Stimulated activated CD4-positive, alpha-beta T cell treated with anti-CD3 and anti-CD28 coated beads, Interleukin-4, amount 100 ng/mL, for 4 hours (primary cell): ENCODE measurements at regions not wholly inside any gene's neighbourhood (a gene's known extent, or its start where the extent isn't known, plus 50 kb on each side); places are given as distances from the start of the nearest gene placed in this dataset.

ENCODE experiments used
- DNase-seq, 2 experiments: peaks; one replicate each; pipeline ENCODE4 v3.0.0-alpha.2; 2020

GRCh38 chr7:131196803-131197202 is 130.9 kb upstream of the MKLN1 start:
- no peak for DNase-seq

GRCh38 chr7:131197920-131198615 is 129.6 kb upstream of the MKLN1 start:
- no peak for DNase-seq

GRCh38 chr7:131202451-131202850 is 125.2 kb upstream of the MKLN1 start:
- DNase-seq, result no peak

GRCh38 chr7:131203291-131203976 is 124.2 kb upstream of the MKLN1 start:
- no peak for DNase-seq

DNA sequence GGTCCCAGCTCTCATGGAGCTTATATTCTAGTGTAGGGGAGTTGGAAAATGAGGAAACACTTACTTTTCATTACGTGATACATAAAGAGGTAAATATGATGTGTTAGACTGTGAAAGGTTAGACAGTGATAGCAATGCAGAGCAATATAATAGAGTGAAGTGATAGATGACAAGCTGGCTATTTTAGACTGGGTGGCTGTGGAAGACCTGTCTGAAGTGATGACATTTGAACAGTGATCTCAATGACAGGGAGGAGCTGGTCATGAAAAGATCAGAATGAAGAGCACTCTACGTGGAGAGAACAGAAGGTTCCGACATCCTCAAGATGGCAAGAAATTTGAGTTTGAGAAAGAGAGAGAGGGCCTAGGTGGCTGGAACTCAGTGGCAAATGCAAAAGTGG is 118.9 kb upstream of the MKLN1 start:
- DNase-seq, result no peak

- no peak for DNase-seq
Observed at GRCh38 chr7:131210618-131211017, 117.1 kb upstream of the MKLN1 start.

- DNase-seq, result no peak
Observed at GRCh38 chr7:131211500-131211899, 116.2 kb upstream of the MKLN1 start.

GRCh38 chr7:131212114-131212513 is 115.6 kb upstream of the MKLN1 start:
- no peak for DNase-seq

GRCh38 chr7:131218727-131219128 is 108.9 kb upstream of the MKLN1 start:
- no peak for DNase-seq

DNA sequence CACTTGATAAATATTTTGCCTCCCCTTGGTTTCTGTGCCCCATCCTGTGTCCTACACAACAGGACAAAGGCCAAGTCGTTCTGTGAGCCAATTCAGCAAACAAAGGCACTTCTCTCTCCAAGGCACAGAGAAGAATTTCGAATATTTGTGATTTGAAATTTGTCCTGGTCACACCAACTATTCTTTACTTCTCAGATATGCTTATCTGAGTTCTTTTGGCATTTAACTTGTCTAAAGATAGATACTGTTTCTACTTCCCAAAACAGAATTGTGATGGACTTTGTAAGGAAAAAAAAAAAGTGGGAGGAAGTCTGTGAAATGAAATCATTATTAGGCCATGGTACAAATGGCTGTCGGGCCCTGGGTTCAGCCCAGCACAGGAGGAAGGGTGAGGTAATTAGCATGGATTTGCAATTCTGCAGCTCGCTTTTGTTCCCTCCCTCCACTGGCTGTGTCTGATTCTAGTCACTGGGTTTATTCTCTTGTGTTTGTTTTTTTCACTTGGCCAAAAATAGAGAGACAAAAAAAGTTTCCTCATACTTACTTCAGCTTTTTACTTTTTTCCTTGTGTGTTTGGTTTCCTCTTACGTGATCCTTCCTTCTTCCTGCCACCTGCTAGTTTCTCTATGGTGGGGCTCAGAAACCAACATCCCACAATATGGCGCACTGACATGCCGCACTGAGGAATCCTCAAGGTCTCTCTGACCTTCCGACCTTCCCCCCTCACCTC is 108.2 kb upstream of the MKLN1 start:
- no peak for DNase-seq

DNA sequence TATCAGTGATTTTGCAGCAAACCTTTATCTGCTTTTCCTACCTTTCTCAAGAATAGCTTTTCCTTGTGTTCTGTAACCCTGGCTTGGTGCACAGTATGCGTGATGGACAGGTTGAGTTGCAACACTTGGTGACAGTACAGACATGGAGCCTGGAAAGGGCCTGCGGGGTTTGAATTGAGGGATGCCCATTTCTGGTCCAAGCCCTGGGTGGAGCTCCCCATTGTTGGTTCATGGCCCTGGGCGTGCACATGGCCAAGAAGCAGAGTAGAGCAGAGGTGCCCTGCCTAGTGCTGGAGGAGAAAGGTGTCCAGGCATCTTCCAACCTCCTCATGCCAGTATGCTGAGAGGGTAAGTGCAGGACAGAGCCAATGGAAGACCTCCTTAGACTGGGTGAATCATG is 106.6 kb upstream of the MKLN1 start:
- no peak for DNase-seq

DNA sequence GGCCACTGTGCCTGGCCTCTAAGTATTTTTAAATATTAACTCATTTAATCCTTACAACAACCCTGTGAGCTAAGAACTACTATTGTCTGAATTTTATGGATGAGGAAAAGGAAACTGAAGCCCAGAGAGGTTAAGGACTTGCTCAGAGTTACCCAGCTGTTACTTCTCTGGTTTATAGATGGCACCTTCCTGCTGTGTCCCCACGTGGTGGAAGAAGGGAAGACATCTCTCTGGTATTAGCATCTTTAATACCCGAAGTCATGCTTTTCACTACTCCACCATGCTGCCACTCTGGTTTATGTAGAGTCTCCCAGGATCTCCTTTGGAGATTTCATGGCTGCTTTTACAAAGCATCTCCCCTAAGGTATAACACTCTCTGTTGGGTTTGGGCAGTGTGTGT is 105.5 kb upstream of the MKLN1 start:
- no peak for DNase-seq

- DNase-seq, result no peak
Observed at GRCh38 chr7:131223151-131223550, 104.5 kb upstream of the MKLN1 start.

DNA sequence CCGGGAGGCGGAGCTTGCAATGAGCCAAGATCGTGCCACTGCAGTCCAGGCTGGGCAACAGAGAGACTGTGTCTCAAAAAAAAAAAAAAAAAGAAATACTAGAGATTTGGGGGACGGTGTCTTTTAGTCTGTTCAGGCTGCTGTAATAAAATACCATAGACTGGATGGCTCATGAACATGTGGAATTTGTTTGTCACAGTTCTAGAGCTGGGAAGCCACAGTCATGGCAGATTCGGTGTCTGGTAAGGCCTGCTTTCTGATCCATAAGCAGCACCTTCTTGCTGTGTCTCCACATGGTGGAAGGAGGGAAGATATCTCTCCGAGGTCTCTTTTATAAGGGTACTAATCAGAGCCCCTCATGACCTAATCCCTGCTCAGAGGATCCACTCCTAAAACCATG is 102.7 kb upstream of the MKLN1 start:
- DNase-seq, result no peak

GRCh38 chr7:131225619-131226513 is 101.8 kb upstream of the MKLN1 start:
- DNase-seq, result no peak

GRCh38 chr7:131226514-131226865 is 101.2 kb upstream of the MKLN1 start:
- no peak for DNase-seq

DNA sequence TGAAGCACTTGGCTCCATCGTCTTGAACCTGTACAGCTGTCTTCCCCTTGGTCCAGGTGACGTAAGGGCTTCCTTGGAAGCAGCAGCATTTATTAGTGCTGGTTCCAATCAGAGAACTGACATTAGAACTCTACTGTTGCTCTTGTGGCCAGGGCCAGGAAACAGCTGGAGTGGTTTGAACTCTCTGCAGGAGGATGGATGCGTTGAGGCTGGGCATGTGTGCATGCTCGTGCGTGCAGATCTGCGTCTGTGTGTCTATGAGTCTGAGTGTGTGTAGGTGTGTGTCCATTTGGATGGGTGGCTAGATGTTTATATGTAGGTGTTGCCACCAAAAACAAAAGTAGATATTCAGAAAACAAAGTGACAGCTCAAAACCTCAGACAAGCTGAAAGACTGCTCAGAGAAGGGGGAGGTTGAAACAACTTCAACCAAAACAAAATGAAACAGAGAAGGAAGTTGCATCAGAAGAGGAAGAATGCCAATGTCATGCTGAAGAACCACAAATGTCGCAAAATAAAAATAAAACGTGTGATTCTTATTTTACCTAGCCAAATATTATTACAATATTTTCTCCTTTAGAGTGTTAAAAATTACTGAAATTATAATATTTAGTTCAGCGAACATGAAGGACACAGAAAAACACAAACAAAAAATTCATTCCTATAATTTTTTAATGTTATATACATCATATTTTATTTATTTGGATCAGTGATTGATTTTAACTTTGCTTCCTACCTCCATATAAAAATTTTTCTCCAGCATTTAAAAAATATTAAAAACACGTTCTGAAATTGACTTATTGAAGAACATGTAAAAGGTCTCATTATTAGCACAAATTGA is 96.1 kb upstream of the MKLN1 start:
- DNase-seq, result peak; percentile 24 to 44

DNA sequence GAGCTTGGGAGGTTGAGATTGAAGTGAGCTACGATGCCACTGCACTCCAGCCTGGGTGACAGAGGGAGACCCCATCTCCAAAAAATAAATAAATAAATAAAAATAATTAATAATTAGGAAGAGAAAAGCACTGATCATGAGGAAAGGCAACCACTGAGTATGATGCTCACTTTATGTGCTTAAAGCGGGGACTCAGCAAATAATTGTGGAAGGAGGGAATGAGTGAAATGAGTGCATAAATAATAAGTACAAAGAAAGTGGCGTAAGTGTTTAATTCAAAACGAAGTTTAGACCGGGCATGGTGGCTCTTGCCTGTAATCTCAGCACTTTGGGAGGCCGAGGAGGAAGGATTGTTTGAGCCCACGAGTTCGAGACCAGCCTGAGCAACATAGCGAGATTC is 94.9 kb upstream of the MKLN1 start:
- no peak for DNase-seq

DNA sequence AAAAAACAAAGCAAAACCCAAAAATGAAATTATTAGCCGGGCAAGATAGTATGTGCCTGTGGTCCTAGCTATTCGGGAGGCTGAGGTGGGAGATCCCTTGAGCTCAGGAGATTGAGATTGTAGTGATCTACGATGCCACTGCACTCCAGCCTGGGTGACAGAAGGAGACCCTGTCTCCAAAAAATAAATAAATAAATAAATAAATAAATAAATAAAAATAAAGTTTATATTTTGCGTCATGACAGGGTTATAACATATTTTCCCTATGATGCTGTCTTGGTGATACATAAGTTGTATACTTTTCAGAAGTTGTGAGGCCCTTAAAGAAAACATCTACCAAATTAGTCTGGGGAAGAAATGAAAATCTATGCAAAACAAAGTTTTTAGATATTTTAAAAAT is 94.5 kb upstream of the MKLN1 start:
- DNase-seq, result no peak

DNA sequence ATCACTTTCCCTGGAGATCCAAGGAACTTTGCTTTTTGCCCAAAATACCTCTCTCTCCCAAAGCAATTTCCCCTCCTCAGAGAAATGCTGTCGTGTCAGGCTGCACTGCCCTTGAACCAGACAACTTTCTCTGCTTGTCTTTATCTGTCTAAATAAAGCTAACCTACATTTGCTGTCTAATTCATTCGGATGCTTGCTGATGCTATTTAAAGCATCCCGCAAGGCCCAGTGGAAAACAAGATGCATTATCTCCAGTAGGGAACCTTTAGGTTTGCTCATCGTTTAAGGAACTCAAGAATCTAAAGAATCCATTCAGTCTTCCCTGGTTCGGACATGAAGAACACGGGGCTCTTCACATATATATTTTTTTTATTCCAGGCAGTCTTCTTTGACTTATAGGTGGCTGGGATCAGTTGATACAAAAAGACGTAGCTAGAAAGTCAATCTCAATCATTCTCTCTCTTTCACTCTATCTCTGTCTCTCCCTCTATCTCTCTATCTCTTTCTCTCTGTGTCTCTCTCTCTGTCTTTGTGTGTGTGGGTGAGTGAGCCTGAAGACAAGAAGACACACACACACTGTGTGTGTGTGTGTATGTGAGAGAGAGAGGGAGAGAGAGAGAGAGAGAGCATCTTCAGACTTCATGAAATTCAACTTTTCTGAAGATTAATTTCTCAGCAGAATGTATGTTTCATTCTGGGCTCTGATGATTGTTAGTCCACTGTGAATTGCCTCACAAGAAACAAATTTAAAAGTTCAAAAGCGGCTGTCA is 92.8 kb upstream of the MKLN1 start:
- no peak for DNase-seq
